ENCODE measurements at regions not wholly inside any gene's neighbourhood (a gene's known extent, or its start where the extent isn't known, plus 50 kb on each side); places are given as distances from the start of the nearest gene placed in this dataset.

DNA sequence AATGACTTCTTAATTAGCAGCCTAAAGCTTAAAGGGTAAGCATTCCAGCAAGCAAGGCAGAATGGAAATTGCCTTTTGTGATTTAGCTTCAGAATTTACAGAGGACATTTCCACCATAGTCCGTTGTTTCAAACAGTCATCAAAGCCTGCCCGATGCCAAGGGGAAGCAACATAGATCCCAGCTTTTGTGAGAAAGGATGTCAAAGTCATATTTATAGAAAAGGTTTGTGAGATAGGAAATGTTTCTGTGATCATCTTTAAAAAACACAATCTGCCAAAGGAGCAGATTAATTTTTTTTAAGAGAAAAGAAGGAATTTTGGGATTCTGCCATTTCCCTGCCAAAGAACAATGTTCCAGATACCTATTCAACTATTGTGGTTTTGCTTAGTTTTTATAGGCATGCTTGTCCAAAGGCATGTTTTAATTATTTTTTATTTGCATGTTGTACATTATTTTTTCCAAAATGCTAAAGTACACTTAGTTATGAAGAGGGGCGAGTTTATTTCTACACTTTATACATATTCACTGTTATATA, 346.9 kb downstream of the ZNF608 start:
- DNase-seq (ENCODE audit: low read depth in 2 of 2, low spot score in 1 of 2): no peak

DNA sequence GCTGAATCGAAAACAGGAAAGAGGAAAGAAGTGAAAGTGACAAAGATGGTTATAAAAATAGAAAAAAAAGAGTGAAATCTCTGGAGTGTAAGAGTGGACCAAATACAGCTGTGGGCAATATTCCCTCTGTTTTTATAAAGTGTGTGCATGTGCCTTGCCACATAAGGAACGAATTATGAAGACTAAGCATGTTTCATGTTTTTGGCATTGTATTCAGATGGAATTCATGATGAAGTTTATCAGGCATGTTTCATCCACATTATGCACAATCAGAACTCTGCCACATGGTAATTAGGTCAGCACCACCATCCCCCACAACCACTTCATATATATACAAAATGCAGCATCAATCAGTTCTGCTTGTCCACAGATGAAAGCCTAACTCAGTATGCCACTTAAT, 348.0 kb downstream of the ZNF608 start:
- DNase-seq (ENCODE audit: low read depth in 2 of 2, low spot score in 1 of 2): no peak

DNA sequence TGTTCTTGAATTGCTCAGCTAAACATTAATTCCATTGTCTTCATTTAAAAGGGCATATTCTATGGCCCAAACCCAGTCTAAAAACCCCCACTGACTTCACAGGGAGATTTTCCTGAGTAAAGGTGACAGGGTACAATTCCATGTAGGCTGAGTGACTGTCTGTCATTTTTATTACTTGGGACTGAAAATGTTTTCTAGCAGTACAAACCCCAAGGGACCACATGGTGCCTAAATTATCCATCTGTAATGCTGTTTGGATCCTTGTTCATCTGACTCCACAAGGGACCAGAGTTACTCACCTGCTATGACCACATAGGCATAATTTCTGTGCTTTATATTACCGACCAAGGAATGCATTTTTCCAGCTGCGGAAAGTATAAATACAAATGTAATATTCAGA, 349.1 kb downstream of the ZNF608 start:
- DNase-seq (ENCODE audit: low read depth in 2 of 2, low spot score in 1 of 2): no peak

DNA sequence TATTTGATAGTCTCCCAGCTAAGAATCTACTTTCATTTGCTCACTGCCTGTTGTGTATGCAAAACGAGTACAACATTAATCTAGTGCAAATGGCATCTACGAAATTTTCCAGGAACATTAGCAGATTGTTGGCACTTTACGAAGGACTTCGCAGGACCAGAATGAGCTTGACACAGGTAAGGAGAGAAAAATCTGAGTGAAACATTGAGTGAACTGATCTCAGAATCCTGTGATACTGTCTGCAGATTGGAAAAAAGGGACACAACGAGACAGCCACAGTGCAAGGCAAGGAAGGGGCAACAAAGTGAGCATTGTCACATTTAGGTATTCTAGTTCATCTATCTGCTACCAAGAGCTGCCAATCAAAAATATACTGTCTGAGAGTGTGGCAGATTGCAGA, 350.5 kb downstream of the ZNF608 start:
- DNase-seq (ENCODE audit: low read depth in 2 of 2, low spot score in 1 of 2): no peak

DNA sequence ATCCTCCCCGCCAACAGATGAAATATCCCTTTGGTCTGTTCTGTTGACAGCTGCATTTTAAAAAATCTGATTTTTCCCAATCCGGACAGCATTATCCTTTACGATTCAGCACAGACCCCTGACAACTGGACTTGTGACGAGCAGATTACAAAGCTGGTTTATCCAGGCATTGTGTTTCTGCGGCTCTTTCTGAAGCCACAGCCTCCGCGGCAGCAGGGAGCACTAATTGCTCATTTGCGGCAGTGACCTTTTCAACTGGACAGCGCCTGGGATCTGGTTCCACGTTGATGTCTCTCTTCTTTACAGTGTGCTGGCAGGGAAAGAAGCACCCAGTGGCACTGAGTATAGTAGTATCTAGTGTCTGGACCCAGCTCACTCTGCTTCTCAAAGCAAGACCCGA, 351.2 kb downstream of the ZNF608 start:
- DNase-seq (ENCODE audit: low read depth in 2 of 2, low spot score in 1 of 2): no peak

DNA sequence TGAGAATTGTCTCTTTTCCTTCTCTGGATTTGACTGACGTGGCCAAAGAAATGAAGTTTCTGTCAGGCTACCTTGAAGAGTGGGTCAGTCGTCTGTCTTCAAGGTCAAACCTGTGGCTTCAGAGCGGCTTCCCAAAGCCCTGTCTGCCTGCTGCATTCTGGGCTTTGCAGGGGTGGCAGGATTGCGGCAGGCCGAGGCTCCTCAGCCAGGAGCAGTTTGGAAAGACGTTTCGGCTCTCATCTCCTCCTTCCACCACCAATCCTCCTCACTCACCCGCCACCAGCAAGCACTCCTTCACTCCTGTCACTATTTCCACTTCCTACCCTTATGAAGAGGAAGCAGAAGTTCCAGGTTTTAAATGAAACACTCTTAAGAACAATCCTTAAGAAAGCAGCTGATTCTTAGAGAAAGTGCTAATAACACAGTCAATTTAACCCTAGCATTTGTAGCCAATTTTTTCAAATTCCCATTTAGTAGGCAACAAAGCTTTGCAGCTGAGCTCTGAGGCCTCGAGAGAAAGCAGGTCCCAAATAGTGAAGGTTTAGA, 351.7 kb downstream of the ZNF608 start:
- no peak for DNase-seq (ENCODE audit: low read depth in 2 of 2, low spot score in 1 of 2)

DNA sequence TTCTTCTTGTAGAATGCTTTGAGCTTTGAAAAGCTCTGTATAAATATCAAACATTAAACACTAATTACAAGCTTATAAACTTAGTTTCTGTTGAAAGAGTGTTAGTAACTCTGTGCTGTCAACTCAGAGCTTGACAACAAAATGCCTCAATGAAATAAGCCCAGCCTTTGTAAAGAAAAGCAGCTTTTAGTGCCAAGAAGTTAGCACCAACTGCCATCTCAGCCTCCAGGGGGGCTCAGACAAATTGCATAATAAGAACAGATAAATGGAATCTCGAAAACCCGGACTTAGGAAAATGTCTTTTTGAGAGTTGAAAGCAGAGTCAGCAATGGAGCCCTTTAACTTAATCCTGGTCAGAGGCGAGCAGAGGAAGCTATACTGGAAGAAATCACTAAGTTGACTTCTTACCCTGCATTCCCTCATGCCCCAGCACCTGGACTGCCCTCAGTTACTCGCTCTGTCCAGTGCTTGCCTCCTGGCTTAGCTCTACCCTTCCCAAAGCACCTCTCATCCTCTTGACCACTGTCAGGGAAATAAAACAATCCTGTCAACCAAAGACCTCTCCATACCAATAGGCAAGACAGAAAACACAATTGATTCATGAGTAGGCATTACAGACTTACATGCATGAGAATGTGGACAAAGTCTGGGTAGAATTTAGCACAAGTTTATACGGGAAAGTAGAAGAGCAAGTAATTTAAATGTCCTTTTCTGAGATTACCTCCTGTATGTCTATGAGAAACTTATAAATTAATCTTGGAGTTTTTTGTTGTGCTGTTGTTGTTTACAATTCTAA, 352.7 kb downstream of the ZNF608 start:
- DNase-seq (ENCODE audit: low read depth in 2 of 2, low spot score in 1 of 2): no peak

DNA sequence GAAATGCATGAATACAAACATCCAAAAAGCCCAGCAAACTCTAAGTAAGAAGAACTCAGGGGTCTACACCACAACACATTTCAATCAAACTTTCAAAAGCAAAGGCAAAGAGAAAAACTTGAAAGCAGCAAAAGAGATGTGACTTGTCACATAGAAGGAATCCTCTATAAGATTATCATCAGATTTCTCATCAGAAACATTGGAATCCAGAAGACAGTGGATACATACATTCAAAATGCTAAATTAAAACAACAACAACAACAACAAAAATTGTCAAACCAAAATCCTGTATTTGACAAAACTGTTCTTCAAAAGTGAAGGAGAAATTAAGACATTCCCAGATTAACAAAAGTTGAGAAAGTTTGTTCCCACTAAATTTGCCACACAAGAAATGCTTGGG, 362.7 kb downstream of the ZNF608 start:
- DNase-seq (ENCODE audit: low read depth in 2 of 2, low spot score in 1 of 2): no peak

DNA sequence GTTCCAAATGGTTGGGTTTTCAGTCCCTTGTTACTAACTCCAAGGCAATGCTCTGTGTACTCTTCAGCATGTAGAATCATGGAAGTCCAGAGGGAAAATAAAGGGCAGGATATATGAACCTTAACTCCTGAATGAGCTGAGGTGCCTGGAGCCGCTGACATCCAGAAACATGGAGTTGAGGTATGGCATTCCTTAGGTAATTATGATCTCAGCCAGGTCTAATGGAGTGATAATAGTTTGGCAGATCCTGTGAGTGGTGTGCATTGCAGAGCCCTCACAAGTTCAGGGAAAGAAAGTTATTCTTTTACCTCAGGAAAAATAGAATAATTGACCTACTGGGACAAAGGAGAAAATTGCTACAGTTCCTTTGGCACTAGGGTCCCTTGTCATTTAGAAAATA, 369.1 kb downstream of the ZNF608 start:
- no peak for DNase-seq (ENCODE audit: low read depth in 2 of 2, low spot score in 1 of 2)

DNA sequence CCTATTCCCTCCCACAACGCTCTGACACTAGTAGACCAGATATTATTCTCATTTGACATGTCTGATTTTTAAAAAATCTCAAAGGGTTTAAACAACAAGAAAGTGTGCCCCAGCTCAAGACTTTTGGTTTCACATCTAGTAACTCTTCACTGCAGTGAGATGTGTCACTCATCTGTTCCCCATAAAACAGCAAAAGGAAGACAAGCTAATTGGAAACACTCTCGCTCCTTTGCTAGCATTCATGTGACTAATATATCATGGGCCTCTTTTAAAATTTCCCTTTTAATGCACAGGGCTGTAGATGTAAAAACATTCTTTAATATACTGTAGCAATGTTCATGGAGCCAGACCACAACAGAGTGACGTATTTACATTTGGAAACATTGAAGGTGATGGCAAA, 372.6 kb downstream of the ZNF608 start:
- DNase-seq (ENCODE audit: low read depth in 2 of 2, low spot score in 1 of 2): no peak

DNA sequence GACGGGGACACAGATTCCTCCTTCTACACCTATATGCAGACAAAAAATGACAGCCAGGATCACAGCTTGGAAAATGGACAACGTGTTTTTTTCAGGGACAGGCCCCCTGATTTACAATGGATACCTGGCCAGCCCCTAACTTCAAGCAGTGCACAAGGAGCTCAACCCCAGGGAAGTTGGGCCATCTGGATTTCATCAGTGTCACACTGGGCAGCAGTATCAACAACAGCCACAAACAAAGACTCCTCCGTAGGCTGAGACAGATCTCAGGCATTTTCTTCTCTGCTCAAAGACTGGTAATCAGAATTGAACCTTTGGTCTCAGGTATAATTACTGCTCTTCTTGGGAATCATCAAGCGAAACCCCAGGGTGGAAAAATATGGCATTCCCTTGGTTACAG, 374.0 kb downstream of the ZNF608 start:
- no peak for DNase-seq (ENCODE audit: low read depth in 2 of 2, low spot score in 1 of 2)

DNA sequence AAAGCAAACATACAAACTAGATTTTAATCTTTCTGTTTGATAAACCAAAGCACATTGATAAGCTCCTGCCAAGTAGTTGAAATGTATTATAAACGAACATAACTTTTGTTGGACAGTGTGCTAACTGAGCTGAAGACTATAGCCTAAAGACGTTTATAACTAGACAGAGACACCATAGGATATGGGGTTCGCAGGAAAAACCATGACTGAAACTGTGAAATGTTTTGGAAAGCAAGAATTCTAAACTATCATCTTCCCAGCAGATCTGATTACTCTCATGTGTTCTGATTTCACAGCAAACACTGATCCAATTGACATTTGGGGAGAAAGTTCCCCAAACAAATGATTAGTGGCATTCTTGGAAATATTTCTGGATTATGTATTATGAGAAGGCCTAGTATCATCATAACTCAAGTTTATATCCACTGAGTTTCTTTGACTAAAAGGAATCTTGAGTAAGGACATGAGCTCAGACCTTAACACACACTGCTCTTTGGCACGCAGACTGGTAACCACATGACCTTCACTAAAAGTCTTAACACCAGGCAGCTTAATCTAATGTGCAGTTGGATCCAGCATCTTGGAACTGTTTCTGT, 375.2 kb downstream of the ZNF608 start:
- DNase-seq (ENCODE audit: low read depth in 2 of 2, low spot score in 1 of 2): no peak

DNA sequence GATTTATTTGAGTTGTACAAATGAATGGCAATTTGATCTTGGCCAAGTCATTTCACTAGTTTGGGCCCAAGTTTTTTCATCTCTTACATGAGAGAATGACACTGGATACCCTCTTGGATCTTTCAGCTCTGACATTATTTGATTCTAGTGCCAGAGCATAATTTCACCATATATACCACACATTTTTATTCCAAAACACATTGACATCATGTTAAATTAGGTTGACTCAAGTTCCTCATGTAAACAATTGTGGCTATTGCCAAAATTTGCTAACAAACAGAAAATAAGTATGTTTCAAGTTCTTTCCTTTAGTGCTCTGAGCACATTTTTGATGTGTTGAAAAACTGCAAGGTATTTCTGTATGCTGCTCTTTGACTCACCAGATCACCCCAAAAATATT, 375.8 kb downstream of the ZNF608 start:
- no peak for DNase-seq (ENCODE audit: low read depth in 2 of 2, low spot score in 1 of 2)

DNA sequence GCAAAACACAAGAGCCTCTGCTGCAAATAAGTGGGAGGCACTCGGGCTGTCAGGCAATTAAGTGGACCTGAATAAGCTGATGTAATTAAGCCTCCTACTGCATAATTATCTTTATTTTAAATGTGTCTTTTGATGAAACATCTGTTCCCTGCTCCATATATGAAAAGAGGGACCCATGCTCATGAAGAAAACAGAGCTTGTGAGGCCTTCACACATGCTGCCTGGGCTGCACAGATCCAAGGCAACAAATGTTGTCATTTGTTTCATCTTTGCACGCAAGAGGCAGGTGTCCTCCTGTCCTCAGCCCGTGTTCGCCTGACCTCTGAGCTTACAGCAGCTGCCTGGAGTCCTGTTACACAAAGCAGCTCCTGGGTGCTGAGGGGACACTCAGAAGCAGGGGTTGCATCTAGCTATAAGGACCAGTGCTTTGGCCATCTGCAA, 381.1 kb downstream of the ZNF608 start:
- DNase-seq (ENCODE audit: low read depth in 2 of 2, low spot score in 1 of 2): no peak

DNA sequence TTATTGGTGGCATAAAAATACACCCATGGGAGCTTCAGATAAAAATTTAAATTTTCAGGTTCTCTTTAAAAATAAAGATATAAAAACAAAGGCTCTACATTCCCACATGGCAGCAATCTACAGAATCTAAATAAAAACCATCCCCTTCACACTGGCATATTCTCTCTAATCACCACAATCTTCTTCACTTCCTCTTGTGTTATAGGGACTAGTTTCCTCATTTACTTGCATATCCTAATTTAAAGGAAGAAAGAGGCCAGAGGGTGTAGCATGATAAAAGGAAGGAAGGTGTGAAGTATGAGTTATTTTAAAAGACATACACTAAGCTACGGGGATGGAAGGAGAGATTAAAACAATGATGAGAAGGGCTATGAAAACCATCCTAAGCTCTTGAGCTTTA, 390.5 kb downstream of the ZNF608 start:
- DNase-seq (ENCODE audit: low read depth in 2 of 2, low spot score in 1 of 2): no peak

DNA sequence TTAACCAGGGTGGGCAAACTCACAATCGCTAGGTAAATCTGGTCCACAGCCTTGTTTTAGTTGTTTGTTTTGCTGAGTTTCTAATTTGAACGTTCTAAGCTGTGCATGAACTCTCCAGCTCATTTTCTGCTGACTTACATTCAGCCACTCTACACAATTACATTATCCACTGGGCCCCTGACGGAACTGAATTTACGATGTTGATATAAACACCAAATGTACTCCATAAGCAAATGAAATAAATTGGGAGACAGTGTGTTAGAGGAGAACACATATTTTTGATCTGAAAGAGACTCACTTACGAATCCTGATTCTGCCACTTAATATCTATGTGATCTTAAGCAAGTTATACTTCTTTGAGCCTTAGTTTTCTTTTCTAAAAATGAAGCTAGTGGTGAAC, 393.4 kb downstream of the ZNF608 start:
- DNase-seq (ENCODE audit: low read depth in 2 of 2, low spot score in 1 of 2): no peak

DNA sequence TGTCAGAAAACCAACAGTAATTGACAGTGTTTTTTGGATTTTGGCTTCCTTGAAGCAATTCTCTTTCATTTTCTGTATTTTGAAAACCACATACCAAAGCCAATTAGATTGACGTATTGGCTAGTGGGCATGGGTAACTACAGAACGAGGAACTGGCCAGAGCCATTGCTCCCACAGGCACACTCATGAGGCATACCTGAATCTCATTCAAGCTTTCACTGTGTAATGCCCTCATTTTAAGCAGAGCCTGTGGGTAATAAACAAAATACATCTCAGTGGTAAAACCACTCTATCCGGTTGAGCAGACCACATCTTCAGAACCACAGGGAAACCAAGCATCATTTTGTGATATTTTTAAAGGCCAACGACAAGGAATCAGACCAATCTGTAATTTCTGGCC, 394.1 kb downstream of the ZNF608 start:
- DNase-seq (ENCODE audit: low read depth in 2 of 2, low spot score in 1 of 2): no peak

DNA sequence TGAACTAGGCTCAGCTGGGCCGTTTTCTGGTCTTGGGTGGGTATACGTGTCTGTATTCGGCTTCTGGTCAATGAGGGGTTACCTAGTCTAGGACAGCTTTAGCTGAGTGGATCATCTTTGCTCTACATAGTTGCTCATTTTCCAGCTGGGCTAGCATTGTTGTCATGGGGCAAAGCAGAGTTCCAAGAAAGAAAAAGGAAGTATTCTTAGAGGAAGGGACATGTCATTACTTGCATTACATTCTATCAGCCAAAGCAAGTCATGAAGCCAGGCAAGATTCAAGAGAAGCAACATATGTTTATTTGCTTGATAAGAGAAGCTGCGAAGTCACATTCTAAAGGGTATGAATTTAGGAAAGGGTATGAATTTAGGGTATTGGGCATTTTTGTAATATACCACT, 396.5 kb downstream of the ZNF608 start:
- DNase-seq (ENCODE audit: low read depth in 2 of 2, low spot score in 1 of 2): no peak

DNA sequence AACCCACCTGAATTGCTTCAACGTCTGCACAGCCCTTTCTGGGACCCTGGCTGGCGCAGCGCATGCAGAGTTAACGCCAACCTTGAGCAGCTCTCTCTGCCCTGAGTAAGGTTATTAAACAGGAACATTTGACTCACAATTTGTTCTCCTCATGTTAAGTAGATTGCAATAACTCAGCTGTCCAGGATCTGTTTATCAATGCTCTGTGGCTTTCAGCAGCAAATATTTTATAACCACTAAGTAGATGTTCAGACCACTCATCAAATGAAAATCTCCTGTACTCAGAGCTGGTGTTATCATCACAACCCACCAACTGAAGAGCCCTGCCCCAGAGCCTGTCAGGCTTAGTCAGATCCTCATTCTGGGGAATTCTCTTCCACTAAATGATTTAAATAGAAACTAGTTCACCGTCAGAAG, 403.0 kb downstream of the ZNF608 start:
- DNase-seq (ENCODE audit: low read depth in 2 of 2, low spot score in 1 of 2): no peak

DNA sequence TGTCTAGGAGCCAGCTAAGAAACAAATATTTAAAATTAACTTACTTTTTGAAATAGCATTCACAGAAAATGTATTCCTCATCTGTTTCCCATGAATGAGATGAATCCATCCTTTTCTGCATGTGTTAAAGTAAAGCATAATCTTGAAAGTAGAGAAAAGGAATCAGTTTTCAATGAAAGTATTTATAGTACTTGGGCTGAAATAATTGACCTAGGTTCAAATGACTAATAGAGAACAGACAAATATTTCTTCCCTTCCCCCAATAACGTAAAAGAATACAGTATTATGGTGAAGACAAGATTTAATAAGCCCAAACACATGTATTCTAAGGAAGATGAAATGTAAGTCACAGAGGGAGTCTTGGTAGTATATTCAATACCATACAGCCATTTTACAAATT, 403.5 kb downstream of the ZNF608 start:
- no peak for DNase-seq (ENCODE audit: low read depth in 2 of 2, low spot score in 1 of 2)

DNA sequence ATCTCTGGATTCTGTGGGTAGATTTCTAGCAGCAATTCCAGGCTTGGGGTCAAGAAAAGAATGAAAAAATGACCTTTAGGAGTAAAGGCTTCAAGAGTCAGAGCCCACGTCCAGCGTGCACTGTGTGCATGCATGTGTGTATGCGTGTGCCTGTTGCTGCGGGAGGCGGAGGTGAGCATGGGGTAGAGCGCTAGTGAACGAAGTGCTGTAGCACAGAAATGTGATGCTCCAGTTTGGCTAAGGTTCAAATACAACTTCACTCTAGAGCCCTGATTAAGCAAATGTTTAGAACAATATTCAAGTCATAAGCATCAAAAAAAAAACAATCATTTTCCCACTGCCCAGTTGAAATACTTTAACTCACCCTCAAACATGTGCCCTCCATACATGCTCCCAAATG, 403.9 kb downstream of the ZNF608 start:
- no peak for DNase-seq (ENCODE audit: low read depth in 2 of 2, low spot score in 1 of 2)

DNA sequence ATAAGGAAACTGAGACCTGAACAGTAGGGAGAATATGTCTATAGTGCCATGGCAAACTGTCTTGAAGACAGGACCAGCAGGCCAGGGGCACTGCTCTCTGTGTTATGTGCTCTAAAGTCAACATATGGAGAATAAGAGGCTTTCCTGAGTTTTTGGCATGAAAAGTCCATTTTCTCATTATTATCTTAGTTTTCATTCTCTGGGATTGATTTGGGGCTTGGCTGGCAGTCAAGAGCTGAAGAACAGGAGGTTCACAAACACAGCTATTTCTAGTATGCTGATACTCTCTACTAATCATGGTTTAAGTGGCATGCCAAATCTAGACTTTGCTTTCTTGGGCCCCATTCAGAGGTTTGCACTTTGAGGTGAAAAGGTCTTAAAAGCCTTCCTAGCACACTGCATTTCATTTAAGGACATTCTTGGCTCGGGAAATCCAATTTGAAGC, 404.4 kb downstream of the ZNF608 start:
- DNase-seq (ENCODE audit: low read depth in 2 of 2, low spot score in 1 of 2): no peak
